OCI-LY3 (cell line): ENCODE measurements at regions not wholly inside any gene's neighbourhood (a gene's known extent, or its start where the extent isn't known, plus 50 kb on each side); places are given as distances from the start of the nearest gene placed in this dataset.

ENCODE experiments used
- CTCF ChIP-seq: fragments of 200-600, 300-600 bp; sonication (generic); IDR thresholded peaks from 2 replicates; pipeline ENCODE4 v1.5.1; 2014; ENCODE audit warnings: antibody characterized with exemption, low read length, low read depth
- EZH2phosphoT487 ChIP-seq: fragments of 200-600 bp; shearing (Covaris generic); IDR thresholded peaks from 2 replicates; pipeline ENCODE4 v1.6.1; 2018; ENCODE audit warnings: antibody characterized with exemption, mixed run types, low read depth

- TF ChIP-seq CTCF (no peak), EZH2phosphoT487 (no peak)
These were observed 94.9 kb downstream of the MEX3B start for GRCh38 chr15:81950841-81951414.
